K562 (cell line): ENCODE measurements at regions not wholly inside any gene's neighbourhood (a gene's known extent, or its start where the extent isn't known, plus 50 kb on each side); places are given as distances from the start of the nearest gene placed in this dataset.
A peak's percentile ranks its signal among the peaks of the same experiment; 100 is the strongest.

Experiments used
- ATAC-seq: fragments of 200-7000 bp; cut with Tn5 transposase; 3 replicates; pipeline ENCODE4 v1.9.1; 2020; ENCODE audit warnings: moderate library complexity
- BruUV-seq: library from RNA; stranded (reverse); fragments of 400-500 nt; replicated peaks from 2 replicates; lab custom pipeline; 2021; lab: Mats Ljungman, UMichigan
- CTCF ChIA-PET: fragments of 300-600 bp; formaldehyde crosslinking; extraction: SDS; loops from one replicate; lab custom pipeline; 2021; ENCODE audit warnings: low intra/inter-chr PET ratio; lab: Yijun Ruan, JAX
- POLR2A ChIA-PET: fragments of 300-600, 350-650 bp; sonication (Branson Sonifier 250); formaldehyde crosslinking; extraction: SDS; loops from one replicate; lab custom pipeline; 2021; ENCODE audit warnings: antibody characterized with exemption, inconsistent platforms; lab: Yijun Ruan, JAX
- DNase-seq, 4 experiments: peaks; one replicate each; pipeline versions ENCODE4 v3.0.0 to v3.0.0-alpha.2; 2011 to 2018; ENCODE audit warnings: low spot score in 3 of 4, mixed read lengths in 3 of 4; ENCODE audit errors: extremely low read depth in 1 of 4
- FAIRE-seq: peaks from 2 replicates; lab custom pipeline; 2011; peaks lifted over from hg19 to GRCh38; lab: Jason Lieb, UNC
- H2AFZ ChIP-seq: 2 replicates; pipeline ENCODE4 v1.6.0; 2011; ENCODE audit warnings: low read depth, low read length, control low read depth, inconsistent platforms
- H3K27ac ChIP-seq: fragments of 200-600 bp; 3 replicates; pipeline ENCODE4 v1.8.0; 2011; ENCODE audit warnings: low read depth, mild to moderate bottlenecking, control low read depth, inconsistent platforms, low read length, moderate library complexity, mixed read lengths; ENCODE audit errors: extremely low read depth
- H3K27me3 ChIP-seq, 2 experiments: fragments of 300-600 bp in 1 of 2; 2 replicates in 1 of 2; 3 replicates in 1 of 2; pipeline versions ENCODE4 v1.6.0 to v1.8.0; 2011; ENCODE audit warnings: inconsistent platforms in 2 of 2, low read length in 2 of 2, mild to moderate bottlenecking in 1 of 2, mixed read lengths in 1 of 2, moderate library complexity in 1 of 2; ENCODE audit not compliant: control insufficient read depth in 2 of 2, insufficient read depth in 2 of 2
- H3K36me3 ChIP-seq: fragments of 300-600 bp; 3 replicates; pipeline ENCODE4 v1.8.0; 2011; ENCODE audit warnings: mild to moderate bottlenecking, low read length, inconsistent platforms; ENCODE audit not compliant: control insufficient read depth, insufficient read depth
- H3K4me1 ChIP-seq, 2 experiments: fragments of 200-600 bp in 1 of 2; replicated peaks in 1 of 2; 2 replicates in 1 of 2; 3 replicates in 1 of 2; pipeline versions ENCODE4 v1.5.1 to v1.8.0; 2011; ENCODE audit warnings: inconsistent platforms in 2 of 2, low read length in 2 of 2, mild to moderate bottlenecking in 1 of 2, mixed read lengths in 1 of 2, moderate library complexity in 1 of 2; ENCODE audit not compliant: control insufficient read depth in 2 of 2, insufficient read depth in 2 of 2
- H3K4me2 ChIP-seq: 2 replicates; pipeline ENCODE4 v1.6.1; 2011; ENCODE audit warnings: low read length, control low read depth, inconsistent platforms, mixed read lengths; ENCODE audit not compliant: insufficient read depth
- H3K4me3 ChIP-seq: fragments of 200-600 bp; sonication (generic), shearing (Covaris generic); 2 replicates; pipeline ENCODE4 v1.5.1; 2016; ENCODE audit warnings: control low read depth, inconsistent platforms
- H3K79me2 ChIP-seq: fragments of 200-600 bp; 3 replicates; pipeline ENCODE4 v1.8.0; 2011; ENCODE audit warnings: low read length, inconsistent platforms; ENCODE audit not compliant: control insufficient read depth, insufficient read depth
- H3K9ac ChIP-seq, 2 experiments: 2 replicates each; pipeline versions ENCODE4 v1.6.0 to v1.6.1; 2011; ENCODE audit warnings: low read depth in 2 of 2, low read length in 2 of 2, control low read depth in 1 of 2, inconsistent platforms in 1 of 2, mild to moderate bottlenecking in 1 of 2, mixed read lengths in 1 of 2; ENCODE audit not compliant: insufficient read depth in 1 of 2
- H3K9me1 ChIP-seq: one replicate; pipeline ENCODE4 v1.6.0; 2011; ENCODE audit warnings: inconsistent platforms, mild to moderate bottlenecking, low read length, moderate library complexity; ENCODE audit not compliant: control insufficient read depth, insufficient read depth
- H3K9me3 ChIP-seq: replicated peaks from 2 replicates; pipeline ENCODE4 v1.5.1; 2011; ENCODE audit warnings: low read depth, low read length, inconsistent platforms; ENCODE audit not compliant: control insufficient read depth, insufficient read depth
- H4K20me1 ChIP-seq: replicated peaks from 2 replicates; pipeline ENCODE4 v1.6.1; 2011; ENCODE audit warnings: low read length, inconsistent platforms, mixed read lengths; ENCODE audit not compliant: control insufficient read depth, insufficient read depth
- EP400 ChIP-seq: fragments of 450-650 bp; IDR thresholded peaks from 2 replicates; pipeline ENCODE4 v1.6.1; 2017; ENCODE audit warnings: antibody characterized with exemption, mild to moderate bottlenecking, moderate library complexity
- NR1H2 ChIP-seq: sonication (generic); formaldehyde crosslinking; IDR thresholded peaks from 2 replicates; pipeline ENCODE4 v1.4.0; 2020; ENCODE audit warnings: mild to moderate bottlenecking, missing genetic modification reagents
- TGIF2 ChIP-seq: sonication (generic); formaldehyde crosslinking; IDR thresholded peaks from 2 replicates; pipeline ENCODE4 v1.8.1; 2022; ENCODE audit warnings: mild to moderate bottlenecking, missing genetic modification reagents, moderate library complexity
- ZBTB12 ChIP-seq: fragments of 250-450 bp; sonication (Bioruptor Pico); IDR thresholded peaks from 2 replicates; pipeline ENCODE4 v1.4.0; 2020
- ZNF347 ChIP-seq: fragments of 450-650 bp; formaldehyde crosslinking; IDR thresholded peaks from 2 replicates; pipeline ENCODE4 v1.4.0; 2020; ENCODE audit warnings: low read depth, mild to moderate bottlenecking, moderate library complexity
- WGBS: fragments of 100-300 bp; shearing (Covaris generic); methylation state at CpG from one replicate; pipeline ENCODE4 v1.1.6; 2016; ENCODE audit warnings: low coverage, mixed read lengths; ENCODE audit not compliant: insufficient coverage; ENCODE audit errors: missing lambda C conversion rate; 5-methylcytosine and 5-hydroxymethylcytosine counted together
- in situ Hi-C: fragments of 300-500 bp; cut with MboI; formaldehyde crosslinking; loops from 4 replicates; pipeline ENCODE4 v1.15.0; 2018; ENCODE audit warnings: inconsistent platforms, mixed read lengths
- intact Hi-C: fragments of 100-400 bp; cut with micrococcal nuclease; formaldehyde crosslinking; loops from 2 replicates; pipeline ENCODE4 v1.14.2; 2022
- TF ChIP-seq, protein P1 (sequence below): fragments of 200-800 bp; sonication (Bioruptor generic); IDR thresholded peaks from 2 replicates; pipeline ENCODE4 v1.6.1; 2016; ENCODE audit warnings: missing genetic modification characterization, missing compliant biosample characterization

- no peak overlapping the region for H3K4me3 ChIP-seq
- peak overlapping the region in 1 of 2 experiments; percentile 42; a peak in 2 of 4 replicates for H3K9ac ChIP-seq
- no peaks in the 10 kb centered on the region for H4K20me1 ChIP-seq
- intact Hi-C loops, result loop anchor here (1.0 kb wide), 1 partner anchor 25 kb away; no protein-coding TSS in a partner anchor
- H3K36me3 ChIP-seq, result no peaks in the 10 kb centered on the region
- no peaks in the 10 kb centered on the region for H3K27me3 ChIP-seq
- peak; percentile 67 for ATAC-seq
- in situ Hi-C loops, result no loop called here
- peaks cover 6% of the 10 kb centered on the region for H3K9me3 ChIP-seq
- peak overlapping the region; percentile 92 for H2AFZ ChIP-seq
- WGBS, result 32% methylated on average over 6 of the region's 6 CpGs
- no peaks in the 10 kb centered on the region for H3K79me2 ChIP-seq
- peak overlapping the region; percentile 47 for H3K4me2 ChIP-seq
- BruUV-seq, result no TSS peak
- DNase-seq, result no peak
- CTCF ChIA-PET, result no interaction called here
- POLR2A ChIA-PET, result interaction anchor here (0.9 to 1.5 kb wide), 4 partner anchors 8 to 82 kb away, joined by 3 to 7 read pairs (median 5); partner anchors contain the start of gene ATF7IP
- H3K4me1 ChIP-seq, result peaks cover 8 to 18% of the 10 kb centered on the region in 2 experiments; a peak in 4 of 5 replicates
- H3K27ac ChIP-seq, result peak overlapping the region; percentile 82
- no peaks in the 10 kb centered on the region for H3K9me1 ChIP-seq
- peak; percentile 68 for FAIRE-seq
- TF ChIP-seq TGIF2 (CRISPR knock-in tag), result no peak
- TF ChIP-seq, protein P1, sequence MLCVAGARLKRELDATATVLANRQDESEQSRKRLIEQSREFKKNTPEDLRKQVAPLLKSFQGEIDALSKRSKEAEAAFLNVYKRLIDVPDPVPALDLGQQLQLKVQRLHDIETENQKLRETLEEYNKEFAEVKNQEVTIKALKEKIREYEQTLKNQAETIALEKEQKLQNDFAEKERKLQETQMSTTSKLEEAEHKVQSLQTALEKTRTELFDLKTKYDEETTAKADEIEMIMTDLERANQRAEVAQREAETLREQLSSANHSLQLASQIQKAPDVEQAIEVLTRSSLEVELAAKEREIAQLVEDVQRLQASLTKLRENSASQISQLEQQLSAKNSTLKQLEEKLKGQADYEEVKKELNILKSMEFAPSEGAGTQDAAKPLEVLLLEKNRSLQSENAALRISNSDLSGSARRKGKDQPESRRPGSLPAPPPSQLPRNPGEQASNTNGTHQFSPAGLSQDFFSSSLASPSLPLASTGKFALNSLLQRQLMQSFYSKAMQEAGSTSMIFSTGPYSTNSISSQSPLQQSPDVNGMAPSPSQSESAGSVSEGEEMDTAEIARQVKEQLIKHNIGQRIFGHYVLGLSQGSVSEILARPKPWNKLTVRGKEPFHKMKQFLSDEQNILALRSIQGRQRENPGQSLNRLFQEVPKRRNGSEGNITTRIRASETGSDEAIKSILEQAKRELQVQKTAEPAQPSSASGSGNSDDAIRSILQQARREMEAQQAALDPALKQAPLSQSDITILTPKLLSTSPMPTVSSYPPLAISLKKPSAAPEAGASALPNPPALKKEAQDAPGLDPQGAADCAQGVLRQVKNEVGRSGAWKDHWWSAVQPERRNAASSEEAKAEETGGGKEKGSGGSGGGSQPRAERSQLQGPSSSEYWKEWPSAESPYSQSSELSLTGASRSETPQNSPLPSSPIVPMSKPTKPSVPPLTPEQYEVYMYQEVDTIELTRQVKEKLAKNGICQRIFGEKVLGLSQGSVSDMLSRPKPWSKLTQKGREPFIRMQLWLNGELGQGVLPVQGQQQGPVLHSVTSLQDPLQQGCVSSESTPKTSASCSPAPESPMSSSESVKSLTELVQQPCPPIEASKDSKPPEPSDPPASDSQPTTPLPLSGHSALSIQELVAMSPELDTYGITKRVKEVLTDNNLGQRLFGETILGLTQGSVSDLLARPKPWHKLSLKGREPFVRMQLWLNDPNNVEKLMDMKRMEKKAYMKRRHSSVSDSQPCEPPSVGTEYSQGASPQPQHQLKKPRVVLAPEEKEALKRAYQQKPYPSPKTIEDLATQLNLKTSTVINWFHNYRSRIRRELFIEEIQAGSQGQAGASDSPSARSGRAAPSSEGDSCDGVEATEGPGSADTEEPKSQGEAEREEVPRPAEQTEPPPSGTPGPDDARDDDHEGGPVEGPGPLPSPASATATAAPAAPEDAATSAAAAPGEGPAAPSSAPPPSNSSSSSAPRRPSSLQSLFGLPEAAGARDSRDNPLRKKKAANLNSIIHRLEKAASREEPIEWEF (CRISPR knock-in tag), result no peak
- no peak for TF ChIP-seq NR1H2
- no peak for TF ChIP-seq ZNF347 (CRISPR knock-in tag)
- TF ChIP-seq EP400, result no peak
- TF ChIP-seq ZBTB12 (CRISPR knock-in tag), result no peak
Measured at GRCh38 chr12:14283489-14284144, 81.9 kb upstream of the ATF7IP start.
